Thoracic aorta (tissue), 2 donors: ENCODE measurements at regions not wholly inside any gene's neighbourhood (a gene's known extent, or its start where the extent isn't known, plus 50 kb on each side); places are given as distances from the start of the nearest gene placed in this dataset.

Source experiments
- ATAC-seq: fragments of 150-250 bp; one replicate; pipeline ENCODE4 v1.8.0; 2017; ENCODE audit warnings: low read depth; ENCODE audit not compliant: insufficient number of reproducible peaks, low FRiP score
- DNase-seq: peaks from one replicate; pipeline ENCODE4 v3.0.0-alpha.2; 2020; ENCODE audit warnings: low spot score
- H3K27ac ChIP-seq, 2 donors: fragments of 200-600 bp; sonication (generic); 1 replicate in 1 of 2; 2 replicates in 1 of 2; pipeline ENCODE4 v1.5.1; 2016; ENCODE audit warnings: mild to moderate bottlenecking in 2 of 2, moderate library complexity in 2 of 2
- H3K27me3 ChIP-seq: fragments of 200-600 bp; sonication (generic); replicated peaks from 2 replicates; pipeline ENCODE4 v1.6.0; 2016; ENCODE audit warnings: mild to moderate bottlenecking; ENCODE audit not compliant: insufficient read depth
- H3K36me3 ChIP-seq: fragments of 200-600 bp; sonication (generic); one replicate; pipeline ENCODE4 v1.5.1; 2016
- H3K4me1 ChIP-seq, 2 donors: fragments of 200-600 bp; sonication (generic); 1 replicate in 1 of 2; 2 replicates in 1 of 2; pipeline versions ENCODE4 v1.5.1 to v1.6.0; 2016; ENCODE audit warnings: low read depth in 2 of 2, mild to moderate bottlenecking in 1 of 2; ENCODE audit not compliant: control insufficient read depth in 1 of 2
- H3K4me3 ChIP-seq: fragments of 200-600 bp; sonication (generic); 2 replicates; pipeline ENCODE4 v1.5.1; 2016; ENCODE audit warnings: mild to moderate bottlenecking
- H3K9me3 ChIP-seq: fragments of 200-600 bp; sonication (generic); 2 replicates; pipeline ENCODE4 v1.5.1; 2016
- TF ChIP-seq, protein P1 (sequence below): fragments of 200-600 bp; sonication (generic); IDR thresholded peaks from one replicate; pipeline ENCODE4 v1.5.1; 2019; ENCODE audit warnings: antibody characterized with exemption

DNA sequence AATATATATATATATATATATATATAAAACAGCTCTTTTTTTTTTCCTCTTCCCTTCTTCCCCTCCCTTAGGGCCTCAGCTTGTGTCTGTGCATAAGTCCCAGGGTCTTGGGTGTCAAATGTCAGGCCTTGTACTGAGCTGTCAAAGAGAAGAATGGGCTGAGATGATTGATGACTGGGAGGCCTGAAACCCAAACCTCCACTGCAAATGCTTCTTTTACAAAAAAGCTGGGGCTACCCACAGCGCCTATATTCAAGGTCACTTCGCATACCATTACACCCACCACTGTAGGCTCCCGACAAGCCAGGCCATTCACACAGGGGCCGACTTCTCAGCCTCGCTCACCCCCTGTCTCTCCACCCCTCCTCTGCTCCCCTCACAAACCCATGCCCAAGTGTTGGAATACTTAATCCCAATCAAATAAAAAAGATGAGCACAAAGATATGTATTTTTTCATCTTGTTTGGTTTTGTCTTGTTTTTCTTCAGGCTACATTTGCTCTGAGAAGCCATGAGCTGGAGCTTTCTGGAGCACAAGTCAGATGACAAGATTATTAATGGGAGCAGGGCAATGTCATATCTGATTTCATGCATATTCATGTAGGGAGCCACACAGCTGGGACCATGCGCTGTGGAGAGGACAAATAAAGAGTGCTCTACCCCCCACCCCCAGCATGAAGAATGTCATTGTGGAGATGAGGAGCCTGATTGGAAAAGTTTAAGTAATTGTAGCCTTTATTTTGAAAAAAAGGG, 614.4 kb upstream of the NR2F2 start:
- DNase-seq = no peak

DNA sequence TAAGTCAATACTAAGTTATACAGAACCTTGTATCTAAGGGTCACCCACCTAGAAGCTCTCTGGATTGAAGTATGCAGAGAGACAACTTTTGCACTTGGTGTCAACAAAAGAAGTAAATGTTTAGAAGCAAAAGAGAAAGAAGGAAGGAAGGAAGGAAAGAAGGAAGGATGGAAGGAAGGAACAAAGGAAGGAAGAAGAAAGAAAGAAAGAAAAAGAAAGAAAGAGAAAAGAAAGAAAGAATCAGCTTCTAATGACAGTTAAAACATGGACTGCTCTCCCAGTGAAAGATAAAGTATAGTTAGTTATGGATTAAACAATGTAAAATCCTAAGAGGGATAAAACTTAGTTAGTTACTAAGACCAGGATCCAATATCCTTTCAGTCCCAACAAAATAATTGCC, 613.8 kb upstream of the NR2F2 start:
- H3K27ac ChIP-seq = peak overlapping the region; percentile 19 to 48

More for the DNA sequence above, 614.4 kb upstream of the NR2F2 start:
- H3K4me3 ChIP-seq = no peak overlapping the region
- H3K36me3 ChIP-seq = no peaks in the 10 kb centered on the region
- H3K4me1 ChIP-seq = peaks cover 16 to 34% of the 10 kb centered on the region in 2 donors
- TF ChIP-seq, protein P1, sequence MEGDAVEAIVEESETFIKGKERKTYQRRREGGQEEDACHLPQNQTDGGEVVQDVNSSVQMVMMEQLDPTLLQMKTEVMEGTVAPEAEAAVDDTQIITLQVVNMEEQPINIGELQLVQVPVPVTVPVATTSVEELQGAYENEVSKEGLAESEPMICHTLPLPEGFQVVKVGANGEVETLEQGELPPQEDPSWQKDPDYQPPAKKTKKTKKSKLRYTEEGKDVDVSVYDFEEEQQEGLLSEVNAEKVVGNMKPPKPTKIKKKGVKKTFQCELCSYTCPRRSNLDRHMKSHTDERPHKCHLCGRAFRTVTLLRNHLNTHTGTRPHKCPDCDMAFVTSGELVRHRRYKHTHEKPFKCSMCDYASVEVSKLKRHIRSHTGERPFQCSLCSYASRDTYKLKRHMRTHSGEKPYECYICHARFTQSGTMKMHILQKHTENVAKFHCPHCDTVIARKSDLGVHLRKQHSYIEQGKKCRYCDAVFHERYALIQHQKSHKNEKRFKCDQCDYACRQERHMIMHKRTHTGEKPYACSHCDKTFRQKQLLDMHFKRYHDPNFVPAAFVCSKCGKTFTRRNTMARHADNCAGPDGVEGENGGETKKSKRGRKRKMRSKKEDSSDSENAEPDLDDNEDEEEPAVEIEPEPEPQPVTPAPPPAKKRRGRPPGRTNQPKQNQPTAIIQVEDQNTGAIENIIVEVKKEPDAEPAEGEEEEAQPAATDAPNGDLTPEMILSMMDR = no peak
- no peaks in the 10 kb centered on the region for H3K27me3 ChIP-seq
- H3K27ac ChIP-seq = peak overlapping the region in 1 of 2 donors; percentile 48
- H3K9me3 ChIP-seq = no peaks in the 10 kb centered on the region
- ATAC-seq = no peak

DNA sequence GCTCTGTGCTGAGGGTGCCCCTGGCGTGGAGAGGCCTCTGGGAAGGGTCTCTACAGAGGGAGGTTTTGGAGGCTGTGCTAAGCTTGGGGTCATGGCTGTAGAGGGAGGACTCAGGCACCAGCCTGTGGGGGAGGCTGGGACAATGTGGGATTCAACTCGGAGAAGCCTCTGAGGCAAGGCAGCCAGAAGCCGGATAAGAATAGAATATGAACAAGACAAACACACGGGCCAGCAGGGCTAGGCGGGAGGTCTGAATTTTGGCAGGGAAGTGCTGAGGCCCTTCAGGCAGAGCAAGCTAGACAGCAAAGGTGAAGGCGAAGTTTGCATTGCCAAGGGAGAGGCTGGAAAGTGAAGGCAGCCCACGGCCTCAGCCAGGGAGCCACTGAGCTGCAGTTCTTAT, 612.1 kb upstream of the NR2F2 start:
- H3K4me3 ChIP-seq = no peak overlapping the region
- no peaks in the 10 kb centered on the region for H3K36me3 ChIP-seq
- no peak for ATAC-seq
- H3K4me1 ChIP-seq = peaks cover 14 to 25% of the 10 kb centered on the region in 2 donors
- no peaks in the 10 kb centered on the region for H3K27me3 ChIP-seq
- TF ChIP-seq, protein P1 = no peak
- H3K27ac ChIP-seq = peak overlapping the region; percentile 48 to 56
- H3K9me3 ChIP-seq = no peaks in the 10 kb centered on the region
- no peak for DNase-seq

More for the DNA sequence above, 613.8 kb upstream of the NR2F2 start:
- TF ChIP-seq, protein P1 = no peak
- ATAC-seq (no peak), DNase-seq (no peak)
- no peaks in the 10 kb centered on the region for H3K27me3 ChIP-seq
- no peak overlapping the region for H3K4me3 ChIP-seq
- no peaks in the 10 kb centered on the region for H3K36me3 ChIP-seq
- peaks cover 16 to 34% of the 10 kb centered on the region in 2 donors for H3K4me1 ChIP-seq
- no peaks in the 10 kb centered on the region for H3K9me3 ChIP-seq

DNA sequence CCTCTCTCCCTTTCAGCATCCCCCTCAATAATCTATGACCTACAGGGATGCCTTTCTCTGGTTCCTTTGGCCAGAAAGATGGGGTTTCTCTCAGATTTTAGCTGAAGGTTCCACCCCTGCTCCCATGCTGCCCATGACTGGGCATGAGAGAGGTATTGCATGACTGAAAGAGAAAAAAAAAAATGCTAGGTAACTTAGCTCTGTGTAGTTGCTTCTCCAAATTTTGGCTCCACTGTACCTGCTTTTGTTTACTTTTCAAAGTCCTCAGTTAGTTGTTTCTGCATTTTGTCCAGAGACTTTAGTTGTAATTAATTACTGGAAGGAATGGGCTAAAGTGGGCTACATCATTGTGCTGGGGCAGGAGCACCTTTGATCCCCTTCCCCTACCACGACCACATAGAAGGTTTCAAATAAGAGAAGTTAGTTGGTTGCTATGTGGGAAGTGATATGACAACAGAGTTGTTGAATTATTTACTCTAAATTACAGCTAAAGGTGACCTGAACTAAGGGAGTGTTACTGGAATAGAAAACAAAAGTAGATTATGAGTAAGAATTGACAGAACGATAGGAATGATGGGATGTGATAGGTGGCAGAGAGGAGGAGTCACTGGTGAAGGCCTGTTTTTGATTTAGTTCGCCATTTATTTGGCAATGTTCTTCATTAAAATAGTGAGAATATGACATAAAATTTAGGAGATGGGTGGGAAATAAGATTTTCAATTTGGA, 605.4 kb upstream of the NR2F2 start:
- ATAC-seq (no peak), DNase-seq (no peak)
- TF ChIP-seq, protein P1 = no peak
- H3K4me1 ChIP-seq = no peaks in the 10 kb centered on the region
- no peaks in the 10 kb centered on the region for H3K9me3 ChIP-seq
- no peak overlapping the region for H3K27ac ChIP-seq
- H3K36me3 ChIP-seq = no peaks in the 10 kb centered on the region
- H3K4me3 ChIP-seq = no peak overlapping the region
- H3K27me3 ChIP-seq = no peaks in the 10 kb centered on the region

DNA sequence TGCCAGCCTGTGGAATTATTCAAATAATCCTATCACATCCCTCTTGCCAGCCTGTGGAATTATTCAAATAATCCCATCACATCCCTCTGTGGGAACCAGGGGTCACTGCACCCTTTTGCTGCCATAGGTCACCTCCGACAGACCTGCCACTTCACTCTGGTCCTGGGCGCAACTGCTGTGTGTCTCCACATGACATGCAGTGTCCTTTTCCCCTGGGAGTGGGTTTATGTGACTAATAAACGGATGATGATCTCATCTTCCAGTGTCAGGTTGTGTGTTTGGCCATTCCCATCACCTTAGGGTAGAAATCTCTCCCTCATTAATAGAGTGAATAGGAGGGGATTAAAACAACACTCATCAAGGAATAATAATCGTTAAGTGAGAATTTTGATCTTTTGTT, 603.6 kb upstream of the NR2F2 start:
- Histone ChIP-seq H3K4me1 (no peaks in the 10 kb centered on the region), H3K4me3 (no peak overlapping the region), H3K36me3 (no peaks in the 10 kb centered on the region), H3K27ac (no peak overlapping the region), H3K9me3 (no peaks in the 10 kb centered on the region), H3K27me3 (no peaks in the 10 kb centered on the region)
- DNase-seq (no peak), ATAC-seq (no peak)
- TF ChIP-seq, protein P1 = no peak
